Mesenchymal stem cell (in vitro differentiated cells and primary cell): ENCODE measurements at regions not wholly inside any gene's neighbourhood (a gene's known extent, or its start where the extent isn't known, plus 50 kb on each side); places are given as distances from the start of the nearest gene placed in this dataset.

Source experiments
- DNase-seq: peaks from one replicate; pipeline ENCODE4 v3.0.0-alpha.2; 2013
- H2AFZ ChIP-seq: one replicate; pipeline ENCODE4 v1.6.1; 2013; ENCODE audit warnings: low read depth, mild to moderate bottlenecking, control low read depth, inconsistent platforms, low read length, moderate library complexity
- H2AK5ac ChIP-seq: 2 replicates; pipeline ENCODE4 v1.6.1; 2013; ENCODE audit warnings: low read length, moderate library complexity, mild to moderate bottlenecking, inconsistent platforms; ENCODE audit not compliant: severe bottlenecking
- H2BK120ac ChIP-seq: one replicate; pipeline ENCODE4 v1.6.1; 2013; ENCODE audit warnings: low read depth, mild to moderate bottlenecking, inconsistent platforms, low read length, moderate library complexity
- H2BK12ac ChIP-seq, 2 experiments: one replicate each; pipeline ENCODE4 v1.6.1; 2013; ENCODE audit warnings: inconsistent platforms in 2 of 2, low read length in 2 of 2, mild to moderate bottlenecking in 2 of 2, moderate library complexity in 2 of 2, control low read depth in 1 of 2
- H2BK15ac ChIP-seq: one replicate; pipeline ENCODE4 v1.6.1; 2013; ENCODE audit warnings: mild to moderate bottlenecking, low read depth, inconsistent platforms; ENCODE audit not compliant: poor library complexity, severe bottlenecking
- H2BK5ac ChIP-seq: 2 replicates; pipeline ENCODE4 v1.6.1; 2013; ENCODE audit warnings: low read depth, mild to moderate bottlenecking, low read length, control low read depth, inconsistent platforms; ENCODE audit not compliant: poor library complexity, severe bottlenecking
- H3K14ac ChIP-seq, 2 experiments: one replicate each; pipeline ENCODE4 v1.6.1; 2013; ENCODE audit warnings: inconsistent platforms in 2 of 2, low read length in 2 of 2, control low read depth in 1 of 2, mild to moderate bottlenecking in 1 of 2, moderate library complexity in 1 of 2
- H3K18ac ChIP-seq, 2 experiments: one replicate each; pipeline ENCODE4 v1.6.1; 2013; ENCODE audit warnings: inconsistent platforms in 2 of 2, low read length in 2 of 2, control low read depth in 1 of 2, low read depth in 1 of 2, mild to moderate bottlenecking in 1 of 2
- H3K23ac ChIP-seq, 2 experiments: one replicate each; pipeline ENCODE4 v1.6.1; 2013; ENCODE audit warnings: inconsistent platforms in 2 of 2, low read length in 2 of 2, mild to moderate bottlenecking in 2 of 2, moderate library complexity in 2 of 2, control low read depth in 1 of 2
- H3K27ac ChIP-seq: 2 replicates; pipeline ENCODE4 v1.5.1; 2013; ENCODE audit warnings: mild to moderate bottlenecking, moderate library complexity, low read length, control low read depth, inconsistent platforms; ENCODE audit not compliant: poor library complexity, severe bottlenecking
- H3K27me3 ChIP-seq, 2 experiments: 2 replicates each; pipeline versions ENCODE4 v1.6.1 to v1.7.0; 2013; ENCODE audit warnings: low read length in 2 of 2, mild to moderate bottlenecking in 2 of 2, moderate library complexity in 2 of 2, control low read depth in 1 of 2, inconsistent platforms in 1 of 2; ENCODE audit not compliant: control insufficient read depth in 1 of 2, insufficient read depth in 1 of 2
- H3K36me3 ChIP-seq, 2 experiments: 2 replicates each; pipeline versions ENCODE4 v1.6.1 to v1.7.0; 2013; ENCODE audit warnings: low read length in 2 of 2, control low read depth in 1 of 2, inconsistent platforms in 1 of 2, low read depth in 1 of 2, mild to moderate bottlenecking in 1 of 2; ENCODE audit not compliant: insufficient read depth in 2 of 2, control insufficient read depth in 1 of 2
- H3K4ac ChIP-seq, 2 experiments: one replicate each; pipeline ENCODE4 v1.6.1; 2013; ENCODE audit warnings: inconsistent platforms in 2 of 2, low read length in 2 of 2, mild to moderate bottlenecking in 2 of 2, moderate library complexity in 2 of 2, control low read depth in 1 of 2, low read depth in 1 of 2
- H3K4me1 ChIP-seq: 2 replicates; pipeline ENCODE4 v1.6.1; 2013; ENCODE audit warnings: low read depth, low read length, control low read depth; ENCODE audit not compliant: control insufficient read depth, insufficient read depth
- H3K4me2 ChIP-seq: 2 replicates; pipeline ENCODE4 v1.6.1; 2013; ENCODE audit warnings: low read length, mild to moderate bottlenecking, inconsistent platforms; ENCODE audit not compliant: poor library complexity, severe bottlenecking
- H3K4me3 ChIP-seq, 2 experiments: 2 replicates each; pipeline versions ENCODE4 v1.5.1 to v1.7.0; 2013; ENCODE audit warnings: low read length in 2 of 2, mild to moderate bottlenecking in 2 of 2, control low read depth in 1 of 2, low read depth in 1 of 2; ENCODE audit not compliant: insufficient read depth in 1 of 2
- H3K79me1 ChIP-seq: replicated peaks from 2 replicates; pipeline ENCODE4 v1.6.1; 2013; ENCODE audit warnings: mild to moderate bottlenecking, control low read depth, low read length, inconsistent platforms; ENCODE audit not compliant: poor library complexity, severe bottlenecking
- H3K9ac ChIP-seq: 2 replicates; pipeline ENCODE4 v1.7.0; 2013; ENCODE audit warnings: mild to moderate bottlenecking, low read length, moderate library complexity
- H3K9me3 ChIP-seq: 2 replicates; pipeline ENCODE4 v1.7.0; 2013; ENCODE audit warnings: mild to moderate bottlenecking, low read length; ENCODE audit not compliant: control insufficient read depth
- H4K8ac ChIP-seq: one replicate; pipeline ENCODE4 v1.6.1; 2013; ENCODE audit warnings: inconsistent platforms, mild to moderate bottlenecking, low read length, moderate library complexity
- H4K91ac ChIP-seq: one replicate; pipeline ENCODE4 v1.6.1; 2013; ENCODE audit warnings: mild to moderate bottlenecking, low read length, inconsistent platforms
- WGBS: methylation state at CpG from one replicate; pipeline ENCODE4 v1.1.7; 2013; ENCODE audit warnings: mixed read lengths; 5-methylcytosine and 5-hydroxymethylcytosine counted together

DNA sequence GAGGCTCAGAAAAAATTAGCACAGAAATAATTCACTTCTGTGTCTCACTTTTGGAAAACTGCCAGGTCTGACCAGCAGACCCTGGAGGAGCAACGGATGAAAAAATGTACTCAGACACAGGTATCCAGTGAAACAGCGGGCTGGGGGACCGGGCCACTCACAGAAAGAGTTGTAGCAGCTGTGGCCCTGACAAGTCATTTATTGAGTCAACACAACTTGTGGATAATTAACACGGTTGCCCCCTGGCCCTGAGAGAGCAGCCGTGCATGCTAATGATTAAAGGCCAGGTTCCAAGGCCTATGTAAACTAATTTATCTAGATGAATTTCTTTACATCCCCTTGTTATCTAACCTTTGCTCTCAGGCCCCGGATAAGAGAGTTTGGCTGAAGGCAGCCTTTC lies 131.3 kb downstream of the AASDHPPT start:
- Histone ChIP-seq H3K14ac (no peak overlapping the region), H2AFZ (no peak overlapping the region), H3K27me3 (peaks cover 0 to 4% of the 10 kb centered on the region in 2 experiments), H3K9me3 (no peaks in the 10 kb centered on the region), H3K4ac (no peak overlapping the region), H2BK5ac (no peak overlapping the region), H4K91ac (no peak overlapping the region), H4K8ac (no peak overlapping the region), H3K79me1 (no peaks in the 10 kb centered on the region), H3K27ac (no peak overlapping the region), H2AK5ac (no peak overlapping the region), H3K4me3 (no peak overlapping the region), H3K9ac (no peak overlapping the region), H2BK15ac (no peak overlapping the region), H3K23ac (no peak overlapping the region), H3K18ac (no peak overlapping the region), H3K4me1 (no peaks in the 10 kb centered on the region), H3K36me3 (no peaks in the 10 kb centered on the region), H3K4me2 (no peak overlapping the region), H2BK12ac (no peak overlapping the region), H2BK120ac (no peak overlapping the region)
- WGBS, result 28% methylated on average over 6 of the region's 6 CpGs
- no peak for DNase-seq

DNA sequence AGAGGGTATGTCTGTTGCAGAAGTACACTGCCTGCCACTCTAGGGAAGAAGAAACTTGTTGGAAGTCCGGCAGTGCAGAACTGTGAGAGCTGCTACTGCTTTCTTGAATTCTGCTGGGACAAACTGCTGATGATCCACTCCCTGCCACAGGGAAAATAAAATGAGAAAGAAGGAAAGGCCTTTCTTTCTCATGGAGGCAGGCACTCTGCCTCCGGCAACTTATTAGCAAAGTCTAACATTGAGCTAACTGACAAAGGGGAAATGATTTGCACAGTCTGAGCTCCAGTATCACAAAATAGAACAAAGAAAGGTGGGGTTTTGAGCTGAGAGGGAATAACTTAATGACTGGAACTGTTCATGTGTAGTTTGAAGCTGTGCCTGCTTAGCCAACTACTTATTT lies 134.6 kb downstream of the AASDHPPT start:
- Histone ChIP-seq H3K14ac (no peak overlapping the region), H2BK5ac (no peak overlapping the region), H3K9ac (no peak overlapping the region), H3K79me1 (no peaks in the 10 kb centered on the region), H2BK12ac (no peak overlapping the region), H2BK120ac (no peak overlapping the region), H2AFZ (no peak overlapping the region), H3K4ac (no peak overlapping the region), H3K4me2 (no peak overlapping the region), H4K8ac (no peak overlapping the region), H3K18ac (no peak overlapping the region), H3K27me3 (peaks cover 0 to 4% of the 10 kb centered on the region in 2 experiments), H3K36me3 (no peaks in the 10 kb centered on the region), H3K4me3 (no peak overlapping the region), H2AK5ac (no peak overlapping the region), H4K91ac (no peak overlapping the region), H2BK15ac (no peak overlapping the region), H3K23ac (no peak overlapping the region), H3K4me1 (no peaks in the 10 kb centered on the region), H3K27ac (no peak overlapping the region), H3K9me3 (no peaks in the 10 kb centered on the region)
- no peak for DNase-seq
- 93% methylated on average over 2 of the region's 2 CpGs for WGBS

DNA sequence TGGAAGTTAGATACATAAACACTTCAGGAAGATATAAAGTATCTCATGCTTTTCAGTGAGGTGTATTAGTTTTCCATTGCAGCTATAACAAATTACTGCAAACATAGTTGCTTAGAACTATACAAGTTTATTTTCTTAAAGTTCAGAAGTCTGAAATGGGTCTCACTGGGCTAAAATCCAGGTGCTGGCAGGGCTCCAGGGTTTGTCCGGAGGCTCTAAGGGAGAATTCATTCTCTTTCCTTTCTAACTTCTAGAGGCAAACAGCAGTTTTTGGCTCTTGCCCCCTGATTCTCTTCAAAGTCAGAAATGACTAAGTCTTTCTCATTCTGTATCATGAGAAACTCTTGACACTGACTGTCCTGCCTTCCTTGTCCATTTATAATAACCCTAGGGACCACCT lies 138.8 kb downstream of the AASDHPPT start:
- no peaks in the 10 kb centered on the region for H3K79me1 ChIP-seq
- no peaks in the 10 kb centered on the region for H3K4me1 ChIP-seq
- H3K4me2 ChIP-seq, result no peak overlapping the region
- 89% methylated on average over 1 of the region's 1 CpG for WGBS
- H3K14ac ChIP-seq, result no peak overlapping the region
- H3K9ac ChIP-seq, result no peak overlapping the region
- H3K18ac ChIP-seq, result no peak overlapping the region
- no peak overlapping the region for H3K4ac ChIP-seq
- no peak overlapping the region for H2AFZ ChIP-seq
- no peak overlapping the region for H4K91ac ChIP-seq
- H3K4me3 ChIP-seq, result no peak overlapping the region
- H3K36me3 ChIP-seq, result no peaks in the 10 kb centered on the region
- no peak overlapping the region for H2BK5ac ChIP-seq
- H2AK5ac ChIP-seq, result no peak overlapping the region
- H2BK15ac ChIP-seq, result no peak overlapping the region
- DNase-seq, result no peak
- peaks cover 0 to 4% of the 10 kb centered on the region in 2 experiments for H3K27me3 ChIP-seq
- no peak overlapping the region for H3K27ac ChIP-seq
- no peak overlapping the region for H3K23ac ChIP-seq
- H2BK120ac ChIP-seq, result no peak overlapping the region
- H2BK12ac ChIP-seq, result no peak overlapping the region
- peaks cover 7% of the 10 kb centered on the region for H3K9me3 ChIP-seq
- H4K8ac ChIP-seq, result no peak overlapping the region

DNA sequence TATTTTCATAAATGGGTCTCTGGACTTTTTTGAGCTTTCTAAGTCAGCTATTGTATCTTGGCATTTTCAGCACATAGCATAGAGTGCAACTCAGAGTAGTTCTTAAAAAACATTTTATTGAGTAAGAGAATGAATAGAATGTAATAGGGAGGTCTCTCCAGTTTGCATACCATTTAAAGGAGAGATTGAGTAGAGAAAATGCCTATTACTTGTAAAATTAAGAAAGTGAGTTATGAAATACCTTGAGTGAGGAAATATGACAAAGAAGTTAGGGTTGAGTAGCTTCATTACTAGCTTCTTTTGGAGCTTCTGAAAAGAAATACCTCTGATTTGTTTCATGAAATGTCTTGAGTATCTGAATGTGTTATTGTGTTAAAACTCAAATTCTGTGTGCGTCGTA lies 140.0 kb downstream of the AASDHPPT start:
- no peak overlapping the region for H3K14ac ChIP-seq
- no peak overlapping the region for H4K8ac ChIP-seq
- no peak overlapping the region for H3K4me3 ChIP-seq
- H3K27me3 ChIP-seq, result peaks cover 0 to 4% of the 10 kb centered on the region in 2 experiments
- H3K79me1 ChIP-seq, result no peaks in the 10 kb centered on the region
- H2AFZ ChIP-seq, result no peak overlapping the region
- no peak overlapping the region for H3K4me2 ChIP-seq
- no peak overlapping the region for H2BK12ac ChIP-seq
- peaks cover 18% of the 10 kb centered on the region for H3K9me3 ChIP-seq
- no peaks in the 10 kb centered on the region for H3K4me1 ChIP-seq
- no peak overlapping the region for H2BK120ac ChIP-seq
- H3K18ac ChIP-seq, result no peak overlapping the region
- no peak overlapping the region for H3K23ac ChIP-seq
- no peak overlapping the region for H3K9ac ChIP-seq
- DNase-seq, result no peak
- 97% methylated on average over 2 of the region's 2 CpGs for WGBS
- no peak overlapping the region for H4K91ac ChIP-seq
- no peak overlapping the region for H2BK15ac ChIP-seq
- H3K4ac ChIP-seq, result no peak overlapping the region
- no peaks in the 10 kb centered on the region for H3K36me3 ChIP-seq
- no peak overlapping the region for H3K27ac ChIP-seq
- no peak overlapping the region for H2AK5ac ChIP-seq
- H2BK5ac ChIP-seq, result no peak overlapping the region
